ENCODE measurements at regions not wholly inside any gene's neighbourhood (a gene's known extent, or its start where the extent isn't known, plus 50 kb on each side); places are given as distances from the start of the nearest gene placed in this dataset.

- DNase-seq (ENCODE audit: low read depth in 3 of 3): no peak
These were observed 414.7 kb upstream of the TNP1 start for GRCh38 chr2:217274578-217274977.

- DNase-seq (ENCODE audit: low read depth in 3 of 3): no peak
These were observed 414.0 kb upstream of the TNP1 start for GRCh38 chr2:217273851-217274250.

DNA sequence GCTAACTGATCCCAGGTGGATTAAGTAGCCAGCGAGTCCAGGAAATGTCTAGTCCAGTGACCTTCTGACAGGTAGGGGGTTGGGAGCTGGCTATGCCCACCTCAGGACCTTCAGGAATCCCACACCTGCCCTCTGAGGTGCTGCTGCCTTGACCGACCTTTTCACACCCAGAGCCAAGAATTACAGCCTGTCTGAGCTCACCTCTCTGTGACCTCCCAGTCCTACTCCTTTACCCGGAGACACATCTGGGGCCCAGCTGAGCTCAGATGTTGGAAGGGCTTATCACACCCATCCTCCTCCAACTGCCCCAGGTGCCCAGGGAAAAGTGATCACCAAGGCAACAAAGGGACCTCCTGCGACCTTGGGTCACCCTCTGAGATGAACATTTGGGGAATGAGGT lies 413.3 kb upstream of the TNP1 start:
- DNase-seq (ENCODE audit: low read depth in 3 of 3): no peak

GRCh38 chr2:217271813-217272212 lies 411.9 kb upstream of the TNP1 start:
- DNase-seq (ENCODE audit: low read depth in 3 of 3): no peak

DNA sequence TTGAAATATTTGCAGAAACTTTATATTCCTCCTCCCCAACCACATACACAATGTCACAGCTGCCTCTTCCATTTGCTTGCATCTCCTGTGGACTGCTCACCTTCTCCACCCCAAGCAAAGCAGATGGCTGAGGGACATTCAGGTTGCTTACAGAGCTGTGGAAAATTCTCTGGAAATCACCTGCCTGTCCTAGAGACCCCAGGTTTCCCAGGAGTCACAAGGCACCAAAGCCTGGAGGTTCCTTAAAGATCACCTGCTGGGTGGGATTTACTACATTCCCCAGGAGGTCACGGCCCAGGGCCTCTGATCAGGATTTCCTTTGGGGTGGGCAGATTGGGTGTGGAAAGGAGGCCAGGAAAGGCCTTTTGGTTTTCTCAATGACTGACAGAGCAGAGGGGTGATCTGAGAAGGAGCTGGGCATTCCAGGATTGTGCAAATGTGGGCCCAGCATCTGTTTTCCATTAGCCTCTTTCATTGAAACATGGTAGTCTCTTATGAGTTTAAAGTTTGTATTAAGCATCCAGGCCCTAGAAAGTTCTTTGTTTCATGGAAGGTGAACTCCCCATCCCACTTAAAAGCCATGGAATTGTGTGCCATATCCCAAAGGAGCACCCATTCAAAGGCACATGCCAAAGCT lies 410.7 kb upstream of the TNP1 start:
- DNase-seq (ENCODE audit: low read depth in 3 of 3): no peak

GRCh38 chr2:217269701-217270484 lies 410.0 kb upstream of the TNP1 start:
- DNase-seq (ENCODE audit: low read depth in 3 of 3): no peak

- no peak for DNase-seq (ENCODE audit: low read depth in 3 of 3)
These were observed 409.1 kb upstream of the TNP1 start for GRCh38 chr2:217268978-217269377.

DNA sequence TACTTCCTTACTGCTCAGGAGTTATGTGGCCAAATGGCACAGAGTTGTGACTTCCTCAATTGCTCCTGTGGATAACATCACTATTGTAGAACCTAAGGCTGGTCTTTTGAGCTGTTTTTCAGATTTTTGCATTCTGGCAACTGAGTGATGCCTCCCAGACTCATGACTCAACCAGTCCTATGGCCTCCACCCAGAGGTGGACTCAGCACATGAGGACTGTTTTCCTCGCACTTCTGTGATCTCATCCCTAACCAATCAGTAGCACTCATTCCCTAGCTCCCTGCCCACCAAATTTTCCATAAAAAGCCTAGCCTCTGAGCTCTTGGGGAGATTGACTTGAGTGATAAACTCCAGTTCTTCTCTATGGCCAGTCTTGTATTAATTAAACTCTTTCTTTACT lies 407.9 kb upstream of the TNP1 start:
- no peak for DNase-seq (ENCODE audit: low read depth in 3 of 3)

GRCh38 chr2:217263756-217264155 lies 403.9 kb upstream of the TNP1 start:
- DNase-seq (ENCODE audit: low read depth in 3 of 3): no peak

DNA sequence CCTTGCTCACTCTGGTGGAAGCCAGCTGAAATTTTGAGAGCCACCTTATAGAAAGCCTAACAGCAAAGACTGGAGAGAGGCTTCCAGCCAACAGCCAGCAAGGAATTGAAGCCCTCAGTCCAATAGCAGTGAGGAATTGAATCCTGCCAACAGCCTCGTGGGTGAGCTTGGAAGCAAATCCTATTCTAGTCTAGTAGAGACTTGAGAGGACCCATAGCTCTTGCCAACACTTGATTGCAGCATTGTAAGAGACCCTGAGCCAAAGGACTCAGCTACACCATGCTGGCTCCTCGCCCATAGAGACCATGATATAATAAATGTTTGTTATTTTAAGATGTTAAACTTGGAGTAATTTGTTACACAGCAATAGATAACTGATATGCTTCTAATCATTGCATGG lies 403.0 kb upstream of the TNP1 start:
- no peak for DNase-seq (ENCODE audit: low read depth in 3 of 3)

- DNase-seq (ENCODE audit: low read depth in 3 of 3): no peak
These were observed 401.6 kb upstream of the TNP1 start for GRCh38 chr2:217261452-217261851.

- no peak for DNase-seq (ENCODE audit: low read depth in 3 of 3)
These were observed 400.7 kb upstream of the TNP1 start for GRCh38 chr2:217260441-217261115.

DNA sequence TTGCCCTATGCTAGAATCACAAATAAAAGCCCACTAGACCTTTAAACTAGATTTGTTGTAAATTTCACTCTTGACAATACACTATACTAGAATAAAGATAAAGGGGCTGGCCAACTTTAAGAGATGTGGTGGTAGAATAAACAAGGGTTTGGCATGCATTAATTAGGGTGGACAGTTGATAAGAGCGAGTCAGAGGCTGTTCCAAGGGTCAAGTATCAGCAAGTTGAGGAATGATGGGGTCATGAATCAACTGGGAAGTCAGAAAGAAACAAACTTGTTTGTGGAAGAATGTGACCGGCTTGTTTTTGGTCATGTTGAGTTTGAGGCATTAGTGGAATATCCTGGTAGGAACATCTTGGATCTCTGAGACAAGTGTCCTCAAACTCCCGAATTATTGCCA lies 398.3 kb upstream of the TNP1 start:
- DNase-seq (ENCODE audit: low read depth in 3 of 3): no peak

DNA sequence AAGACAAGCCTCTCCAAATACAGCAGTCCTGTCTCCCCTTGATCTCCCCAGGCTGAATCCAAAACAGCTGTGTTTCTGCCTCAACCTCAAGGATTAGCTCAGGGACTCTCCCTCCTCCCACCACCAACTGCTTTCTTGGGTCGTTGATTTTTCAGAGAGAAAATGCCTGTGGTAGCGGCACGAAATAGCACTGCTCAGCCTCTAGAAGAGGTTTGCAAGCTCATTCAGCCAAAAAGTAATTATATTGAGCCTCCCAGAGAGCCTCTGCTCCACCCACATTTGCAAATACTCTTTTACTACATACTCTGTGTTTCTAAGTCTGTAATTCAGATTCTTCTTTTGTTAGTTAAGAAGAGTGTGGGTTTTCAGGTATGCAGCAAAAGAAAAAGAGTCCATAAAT lies 396.4 kb upstream of the TNP1 start:
- DNase-seq (ENCODE audit: low read depth in 3 of 3): no peak

DNA sequence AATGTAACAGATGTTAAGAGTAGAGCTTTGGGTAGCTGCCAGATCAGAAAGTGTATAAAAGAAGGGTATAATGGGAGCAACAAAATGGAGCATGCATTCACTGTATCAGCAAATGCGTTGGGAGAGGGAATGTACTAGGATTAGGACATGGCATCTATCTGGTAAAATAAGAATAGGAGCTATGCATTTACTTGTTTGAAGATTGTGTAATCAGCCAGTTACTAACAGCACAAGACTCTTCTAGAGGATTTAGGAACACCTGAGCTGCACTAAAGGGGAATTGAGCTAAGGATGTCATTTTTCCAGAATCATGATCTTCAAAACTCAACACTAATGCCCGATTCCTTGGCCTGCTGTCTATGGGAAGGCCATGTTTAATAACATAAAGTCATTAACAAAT lies 394.2 kb upstream of the TNP1 start:
- DNase-seq (ENCODE audit: low read depth in 3 of 3): no peak

DNA sequence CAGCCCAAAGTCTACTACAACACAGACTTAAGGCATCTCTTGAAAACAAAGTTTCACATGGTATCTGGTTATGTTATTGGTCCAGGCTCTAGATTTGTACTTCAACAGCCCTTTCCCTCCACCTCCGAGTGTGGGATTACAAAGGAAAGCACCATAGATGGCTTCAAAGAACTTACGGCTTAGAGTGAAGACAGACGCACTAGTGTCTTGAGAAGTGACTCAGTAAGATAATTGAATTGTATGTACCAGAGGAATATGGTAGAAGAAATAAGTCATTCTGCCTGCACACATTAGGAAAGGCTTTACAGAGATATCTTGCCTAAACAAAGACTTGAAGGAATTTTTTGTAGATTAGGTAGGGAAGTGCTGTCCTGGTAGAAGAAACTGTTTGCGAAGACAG lies 392.3 kb upstream of the TNP1 start:
- no peak for DNase-seq (ENCODE audit: low read depth in 3 of 3)

- DNase-seq (ENCODE audit: low read depth in 3 of 3): no peak
These were observed 390.2 kb upstream of the TNP1 start for GRCh38 chr2:217250013-217250524.

- DNase-seq (ENCODE audit: low read depth in 3 of 3): no peak
These were observed 389.5 kb upstream of the TNP1 start for GRCh38 chr2:217249121-217250012.

- no peak for DNase-seq (ENCODE audit: low read depth in 3 of 3)
These were observed 388.6 kb upstream of the TNP1 start for GRCh38 chr2:217248312-217248935.

DNA sequence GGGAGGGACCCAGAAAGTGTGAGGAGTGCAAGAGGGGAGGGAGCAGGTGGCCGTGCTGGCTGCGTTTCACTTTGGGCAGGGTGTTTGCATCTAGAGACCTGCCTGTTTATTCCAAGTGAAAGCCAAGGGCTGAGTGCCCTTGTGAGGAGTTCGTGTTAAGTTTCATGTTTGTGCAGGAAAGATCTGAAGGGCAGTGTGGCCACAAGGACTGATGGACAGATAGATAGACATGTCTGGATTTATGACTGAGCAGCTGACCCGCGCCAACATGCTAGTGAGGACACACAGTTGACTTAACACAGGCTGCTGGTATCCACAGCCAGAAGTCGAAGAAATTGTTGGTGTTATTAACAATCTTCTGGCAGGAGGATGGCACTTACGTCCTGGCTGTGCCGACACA lies 387.6 kb upstream of the TNP1 start:
- DNase-seq (ENCODE audit: low read depth in 3 of 3): no peak

DNA sequence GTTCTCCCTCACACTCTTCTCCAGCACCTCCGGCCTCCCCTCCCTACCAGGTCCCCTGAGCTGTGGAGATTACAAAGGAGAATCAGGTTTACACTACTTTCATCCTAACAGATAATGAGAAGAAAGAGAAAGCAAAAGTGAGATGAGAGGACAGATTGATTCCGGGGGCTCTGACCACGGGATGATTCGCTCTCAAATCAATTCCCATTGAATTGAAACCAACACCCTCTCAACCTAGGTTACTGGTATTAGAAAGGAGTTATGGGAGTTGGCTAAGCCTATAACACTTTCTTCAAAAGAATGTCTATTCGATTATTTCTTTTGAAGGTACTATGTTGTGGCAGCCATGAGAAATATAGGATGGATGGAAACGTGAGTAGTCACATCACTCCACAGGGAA lies 386.2 kb upstream of the TNP1 start:
- DNase-seq (ENCODE audit: low read depth in 3 of 3): no peak
